ENCODE measurements at regions not wholly inside any gene's neighbourhood (a gene's known extent, or its start where the extent isn't known, plus 50 kb on each side); places are given as distances from the start of the nearest gene placed in this dataset.

DNA sequence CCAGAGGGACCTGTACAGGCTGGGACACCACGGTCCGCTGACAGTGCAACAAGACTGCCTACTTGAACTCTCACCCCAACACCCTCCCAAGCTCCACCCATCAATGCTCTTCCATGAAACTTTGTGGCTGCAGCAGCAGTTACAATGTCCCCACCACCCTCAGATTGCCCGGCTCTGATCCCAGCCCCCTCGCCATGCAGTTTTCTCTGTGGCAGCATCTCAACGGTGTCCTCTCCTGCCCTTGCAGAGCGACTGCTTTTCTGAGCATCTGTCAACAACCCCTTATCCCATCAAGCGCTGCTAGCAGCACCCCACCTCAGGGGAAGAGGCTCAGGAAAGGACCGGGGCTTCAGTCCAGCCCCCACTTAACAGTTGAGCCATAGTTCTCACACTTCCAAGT is 137.1 kb upstream of the NDUFV2 start:
- H3K27ac ChIP-seq (ENCODE audit: low read depth, low read length) = no peak overlapping the region
- H3K36me3 ChIP-seq (ENCODE audit: control insufficient read depth, low read length) = no peaks in the 10 kb centered on the region
- no peaks in the 10 kb centered on the region for H3K9me3 ChIP-seq (ENCODE audit: control insufficient read depth, insufficient read depth, low read length)
- no peaks in the 10 kb centered on the region for H4K20me1 ChIP-seq (ENCODE audit: control insufficient read depth, insufficient read depth, low read depth, low read length)
- H3K4me3 ChIP-seq (ENCODE audit: low read length) = no peak overlapping the region
- no peaks in the 10 kb centered on the region for H3F3A ChIP-seq (ENCODE audit: control insufficient read depth, insufficient read depth)
- H3K4me1 ChIP-seq (ENCODE audit: control insufficient read depth, low read length) = peaks cover 48% of the 10 kb centered on the region
- no peak for TF ChIP-seq EZH2phosphoT487 (IDR thresholded peaks at IDR 0.05; ENCODE audit: borderline replicate concordance, low read length)
- TF ChIP-seq, protein P1, sequence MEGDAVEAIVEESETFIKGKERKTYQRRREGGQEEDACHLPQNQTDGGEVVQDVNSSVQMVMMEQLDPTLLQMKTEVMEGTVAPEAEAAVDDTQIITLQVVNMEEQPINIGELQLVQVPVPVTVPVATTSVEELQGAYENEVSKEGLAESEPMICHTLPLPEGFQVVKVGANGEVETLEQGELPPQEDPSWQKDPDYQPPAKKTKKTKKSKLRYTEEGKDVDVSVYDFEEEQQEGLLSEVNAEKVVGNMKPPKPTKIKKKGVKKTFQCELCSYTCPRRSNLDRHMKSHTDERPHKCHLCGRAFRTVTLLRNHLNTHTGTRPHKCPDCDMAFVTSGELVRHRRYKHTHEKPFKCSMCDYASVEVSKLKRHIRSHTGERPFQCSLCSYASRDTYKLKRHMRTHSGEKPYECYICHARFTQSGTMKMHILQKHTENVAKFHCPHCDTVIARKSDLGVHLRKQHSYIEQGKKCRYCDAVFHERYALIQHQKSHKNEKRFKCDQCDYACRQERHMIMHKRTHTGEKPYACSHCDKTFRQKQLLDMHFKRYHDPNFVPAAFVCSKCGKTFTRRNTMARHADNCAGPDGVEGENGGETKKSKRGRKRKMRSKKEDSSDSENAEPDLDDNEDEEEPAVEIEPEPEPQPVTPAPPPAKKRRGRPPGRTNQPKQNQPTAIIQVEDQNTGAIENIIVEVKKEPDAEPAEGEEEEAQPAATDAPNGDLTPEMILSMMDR (IDR thresholded peaks at IDR 0.05; ENCODE audit: low read depth, low read length, poor library complexity, severe bottlenecking) = no peak
- no peaks in the 10 kb centered on the region for H3K79me2 ChIP-seq (ENCODE audit: control insufficient read depth, low read length)
- no peaks in the 10 kb centered on the region for H3K9me2 ChIP-seq (replicated peaks; ENCODE audit: control insufficient read depth, low read length)
- no peaks in the 10 kb centered on the region for H3K27me3 ChIP-seq (ENCODE audit: control insufficient read depth, low read length)
- H3K4me2 ChIP-seq (ENCODE audit: low read length) = no peak overlapping the region

DNA sequence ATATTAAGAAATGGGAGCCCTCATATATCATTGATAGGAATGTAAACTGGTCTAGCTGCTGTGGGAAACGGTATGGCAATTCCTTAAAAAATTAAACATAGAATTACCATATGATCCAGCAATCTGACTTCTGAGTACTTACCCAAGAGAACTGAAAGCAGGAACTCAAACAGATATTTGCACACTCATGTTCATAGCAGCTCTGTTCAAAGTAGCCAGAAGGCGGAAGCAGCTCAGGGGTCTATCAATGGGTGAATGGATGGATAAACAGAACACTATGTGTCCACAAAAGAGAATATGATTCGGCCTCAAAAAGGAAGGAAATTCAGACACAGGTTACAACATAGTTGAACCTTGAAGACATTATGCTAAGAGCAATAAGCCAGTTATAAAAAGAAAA is 135.7 kb upstream of the NDUFV2 start:
- Histone ChIP-seq H3K36me3 (ENCODE audit: control insufficient read depth, low read length) (no peaks in the 10 kb centered on the region), H3K4me2 (ENCODE audit: low read length) (peak overlapping the region; percentile 48), H3K4me1 (ENCODE audit: control insufficient read depth, low read length) (peaks cover 49% of the 10 kb centered on the region), H4K20me1 (ENCODE audit: control insufficient read depth, insufficient read depth, low read depth, low read length) (no peaks in the 10 kb centered on the region), H3K27me3 (ENCODE audit: control insufficient read depth, low read length) (no peaks in the 10 kb centered on the region), H3K9me3 (ENCODE audit: control insufficient read depth, insufficient read depth, low read length) (no peaks in the 10 kb centered on the region), H3K9me2 (replicated peaks; ENCODE audit: control insufficient read depth, low read length) (no peaks in the 10 kb centered on the region), H3K4me3 (ENCODE audit: low read length) (peak overlapping the region; percentile 3; the same call in 1 of the 2 replicates), H3K27ac (ENCODE audit: low read depth, low read length) (peak overlapping the region; percentile 47), H3K79me2 (ENCODE audit: control insufficient read depth, low read length) (no peaks in the 10 kb centered on the region), H3F3A (ENCODE audit: control insufficient read depth, insufficient read depth) (no peaks in the 10 kb centered on the region)
- TF ChIP-seq EZH2phosphoT487 (IDR thresholded peaks at IDR 0.05; ENCODE audit: borderline replicate concordance, low read length) = no peak
- TF ChIP-seq, protein P1 (IDR thresholded peaks at IDR 0.05; ENCODE audit: low read depth, low read length, poor library complexity, severe bottlenecking) = no peak

DNA sequence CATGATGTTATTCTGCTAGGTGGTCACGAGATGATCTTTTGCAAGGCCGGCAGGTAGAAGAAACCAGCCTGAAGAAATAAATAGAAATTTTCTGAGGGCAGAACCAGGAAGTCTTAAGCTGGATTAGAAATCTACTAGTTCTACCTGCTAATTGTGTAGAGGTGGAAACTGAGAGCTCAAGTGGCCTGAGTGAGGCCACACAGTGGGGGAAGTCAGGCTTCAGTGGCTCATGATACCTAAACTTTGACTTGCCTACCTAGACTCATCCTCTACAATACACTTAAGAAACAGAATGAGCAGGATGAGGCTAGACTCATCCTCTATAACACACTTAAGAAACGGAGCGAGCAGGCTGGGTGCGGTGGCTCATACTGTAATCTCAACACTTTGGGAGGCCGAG is 134.9 kb upstream of the NDUFV2 start:
- Histone ChIP-seq H3K79me2 (ENCODE audit: control insufficient read depth, low read length) (no peaks in the 10 kb centered on the region), H3K4me3 (ENCODE audit: low read length) (0 out of 2 replicates have a peak overlapping the region, but pooled peaks have one; percentile 3), H3K36me3 (ENCODE audit: control insufficient read depth, low read length) (no peaks in the 10 kb centered on the region), H3K4me2 (ENCODE audit: low read length) (peak overlapping the region; percentile 48), H3K27me3 (ENCODE audit: control insufficient read depth, low read length) (no peaks in the 10 kb centered on the region), H3K4me1 (ENCODE audit: control insufficient read depth, low read length) (peaks cover 48% of the 10 kb centered on the region), H3F3A (ENCODE audit: control insufficient read depth, insufficient read depth) (no peaks in the 10 kb centered on the region), H3K9me2 (replicated peaks; ENCODE audit: control insufficient read depth, low read length) (no peaks in the 10 kb centered on the region), H3K9me3 (ENCODE audit: control insufficient read depth, insufficient read depth, low read length) (no peaks in the 10 kb centered on the region), H4K20me1 (ENCODE audit: control insufficient read depth, insufficient read depth, low read depth, low read length) (no peaks in the 10 kb centered on the region), H3K27ac (ENCODE audit: low read depth, low read length) (peak overlapping the region; percentile 47)
- no peak for TF ChIP-seq EZH2phosphoT487 (IDR thresholded peaks at IDR 0.05; ENCODE audit: borderline replicate concordance, low read length)
- TF ChIP-seq, protein P1 (IDR thresholded peaks at IDR 0.05; ENCODE audit: low read depth, low read length, poor library complexity, severe bottlenecking) = no peak
